ENCODE measurements at regions not wholly inside any gene's neighbourhood (a gene's known extent, or its start where the extent isn't known, plus 50 kb on each side); places are given as distances from the start of the nearest gene placed in this dataset.

DNA sequence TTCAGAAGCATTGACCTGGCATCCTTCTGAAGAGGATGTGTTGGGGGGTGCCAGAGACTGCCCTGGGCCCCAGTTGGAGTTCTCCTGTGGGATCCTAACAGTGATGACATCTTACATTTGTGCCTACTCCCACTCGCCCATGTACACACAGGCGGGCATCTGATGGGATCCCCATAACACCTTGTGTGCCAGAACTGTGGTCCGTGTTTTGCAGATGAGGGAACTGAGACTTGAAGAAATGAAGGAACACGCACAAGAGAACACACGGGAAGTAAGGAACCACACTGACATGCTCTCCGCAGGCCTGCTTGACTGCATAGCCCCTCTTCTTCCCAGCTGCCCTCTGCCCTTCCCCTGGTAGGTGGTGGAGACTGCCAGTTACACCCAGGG lies 255.3 kb downstream of the MYCN start:
- H3K27me3 ChIP-seq (ENCODE audit: insufficient read depth, low read length): no peaks in the 10 kb centered on the region
- H3K4me1 Mint-ChIP-seq: peaks cover 5 to 9% of the 10 kb centered on the region in 2 experiments
- H3K14ac ChIP-seq (ENCODE audit: insufficient read depth, low read length): no peak overlapping the region; the same call in 1 of the 2 replicates
- WGBS (ENCODE audit: extremely low coverage, insufficient read length, low lambda C conversion rate): no CpG with 5 or more reads among the region's 6 CpGs
- H3K9ac ChIP-seq (ENCODE audit: extremely low read depth, insufficient read length, low read length): no peak overlapping the region
- no peak overlapping the region for H2AFZ ChIP-seq (ENCODE audit: low read length)
- H2BK20ac ChIP-seq (ENCODE audit: low read depth, low read length, poor library complexity, severe bottlenecking): no peak overlapping the region
- H3K4me3 Mint-ChIP-seq: no peak overlapping the region
- no peak overlapping the region for H4K8ac ChIP-seq (replicated peaks; ENCODE audit: insufficient read length, low read depth, low read length)
- no peak overlapping the region for H4K91ac ChIP-seq (ENCODE audit: insufficient read length, low read depth, low read length)
- DNase-seq: no peak
- H3K9me3 Mint-ChIP-seq: no peaks in the 10 kb centered on the region
- no peak overlapping the region for H3K4me2 ChIP-seq (ENCODE audit: insufficient read depth, insufficient read length, low read length)
- no peak overlapping the region for H3T11ph ChIP-seq (ENCODE audit: low read length)
- H3K4me1 ChIP-seq (ENCODE audit: insufficient read depth, low read length): no peaks in the 10 kb centered on the region
- H3K79me2 ChIP-seq (ENCODE audit: insufficient read depth, low read length): no peaks in the 10 kb centered on the region
- H3K9me3 ChIP-seq (ENCODE audit: control insufficient read depth, low read depth, low read length): no peaks in the 10 kb centered on the region
- no peak overlapping the region for H2BK12ac ChIP-seq (ENCODE audit: insufficient read length, low read depth, low read length)
- no peaks in the 10 kb centered on the region for H3K36me3 Mint-ChIP-seq (ENCODE audit: insufficient read depth in 1 of 3, low read depth in 3 of 3)
- no peak overlapping the region for H2BK120ac ChIP-seq (ENCODE audit: low read depth, low read length, poor library complexity, severe bottlenecking)
- H3K27me3 Mint-ChIP-seq (ENCODE audit: low read depth): no peaks in the 10 kb centered on the region
- H3K27ac ChIP-seq (ENCODE audit: insufficient read length, low read depth, low read length): no peak overlapping the region
- no peak overlapping the region for H2BK15ac ChIP-seq (ENCODE audit: low read depth, low read length)
- no peak overlapping the region for H3K27ac Mint-ChIP-seq
- H3K23me2 ChIP-seq (ENCODE audit: insufficient read length, low read depth, low read length, poor library complexity, severe bottlenecking): no peaks in the 10 kb centered on the region
- H4K5ac ChIP-seq (ENCODE audit: insufficient read length, low read depth, low read length): no peak overlapping the region
- H3K56ac ChIP-seq (ENCODE audit: insufficient read length, low read depth, low read length): no peak overlapping the region
- H3K23ac ChIP-seq (ENCODE audit: insufficient read length, low read depth, low read length): no peak overlapping the region
- H3K18ac ChIP-seq (ENCODE audit: insufficient read length, low read depth, low read length): no peak overlapping the region
- TF ChIP-seq, protein P1, sequence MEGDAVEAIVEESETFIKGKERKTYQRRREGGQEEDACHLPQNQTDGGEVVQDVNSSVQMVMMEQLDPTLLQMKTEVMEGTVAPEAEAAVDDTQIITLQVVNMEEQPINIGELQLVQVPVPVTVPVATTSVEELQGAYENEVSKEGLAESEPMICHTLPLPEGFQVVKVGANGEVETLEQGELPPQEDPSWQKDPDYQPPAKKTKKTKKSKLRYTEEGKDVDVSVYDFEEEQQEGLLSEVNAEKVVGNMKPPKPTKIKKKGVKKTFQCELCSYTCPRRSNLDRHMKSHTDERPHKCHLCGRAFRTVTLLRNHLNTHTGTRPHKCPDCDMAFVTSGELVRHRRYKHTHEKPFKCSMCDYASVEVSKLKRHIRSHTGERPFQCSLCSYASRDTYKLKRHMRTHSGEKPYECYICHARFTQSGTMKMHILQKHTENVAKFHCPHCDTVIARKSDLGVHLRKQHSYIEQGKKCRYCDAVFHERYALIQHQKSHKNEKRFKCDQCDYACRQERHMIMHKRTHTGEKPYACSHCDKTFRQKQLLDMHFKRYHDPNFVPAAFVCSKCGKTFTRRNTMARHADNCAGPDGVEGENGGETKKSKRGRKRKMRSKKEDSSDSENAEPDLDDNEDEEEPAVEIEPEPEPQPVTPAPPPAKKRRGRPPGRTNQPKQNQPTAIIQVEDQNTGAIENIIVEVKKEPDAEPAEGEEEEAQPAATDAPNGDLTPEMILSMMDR (conservative IDR thresholded peaks at IDR 0.05): no peak
- H3K79me1 ChIP-seq (ENCODE audit: insufficient read depth, low read depth, low read length, poor library complexity, severe bottlenecking): no peaks in the 10 kb centered on the region
- no peak overlapping the region for H2AK5ac ChIP-seq (ENCODE audit: insufficient read length, low read length)
- H4K20me1 ChIP-seq (ENCODE audit: control insufficient read depth, insufficient read depth, insufficient read length): no peaks in the 10 kb centered on the region
- H3K4ac ChIP-seq (ENCODE audit: low read depth, low read length): no peak overlapping the region
- no peak overlapping the region for H2BK5ac ChIP-seq (ENCODE audit: insufficient read length, low read length)

All from H9 (cell line).